ENCODE measurements at regions not wholly inside any gene's neighbourhood (a gene's known extent, or its start where the extent isn't known, plus 50 kb on each side); places are given as distances from the start of the nearest gene placed in this dataset.

- TF ChIP-seq POLR2A (IDR thresholded peaks at IDR 0.05; ENCODE audit: low read length) (no peak), GATA1 (IDR thresholded peaks at IDR 0.05; ENCODE audit: low read depth, low read length) (no peak)
Observed at GRCh38 chr4:20046179-20046578, 205.5 kb upstream of the SLIT2 start.

Measured in erythroblast (primary cell).